Thoracic aorta (tissue), 2 donors: ENCODE measurements at regions not wholly inside any gene's neighbourhood (a gene's known extent, or its start where the extent isn't known, plus 50 kb on each side); places are given as distances from the start of the nearest gene placed in this dataset.

ENCODE experiments used
- ATAC-seq: fragments of 150-250 bp; one replicate; pipeline ENCODE4 v1.8.0; 2017; ENCODE audit warnings: low read depth; ENCODE audit not compliant: insufficient number of reproducible peaks, low FRiP score
- DNase-seq: peaks from one replicate; pipeline ENCODE4 v3.0.0-alpha.2; 2020; ENCODE audit warnings: low spot score
- H3K27ac ChIP-seq, 2 donors: fragments of 200-600 bp; sonication (generic); 1 replicate in 1 of 2; 2 replicates in 1 of 2; pipeline ENCODE4 v1.5.1; 2016; ENCODE audit warnings: mild to moderate bottlenecking in 2 of 2, moderate library complexity in 2 of 2
- H3K27me3 ChIP-seq: fragments of 200-600 bp; sonication (generic); replicated peaks from 2 replicates; pipeline ENCODE4 v1.6.0; 2016; ENCODE audit warnings: mild to moderate bottlenecking; ENCODE audit not compliant: insufficient read depth
- H3K36me3 ChIP-seq: fragments of 200-600 bp; sonication (generic); one replicate; pipeline ENCODE4 v1.5.1; 2016
- H3K4me1 ChIP-seq, 2 donors: fragments of 200-600 bp; sonication (generic); 1 replicate in 1 of 2; 2 replicates in 1 of 2; pipeline versions ENCODE4 v1.5.1 to v1.6.0; 2016; ENCODE audit warnings: low read depth in 2 of 2, mild to moderate bottlenecking in 1 of 2; ENCODE audit not compliant: control insufficient read depth in 1 of 2
- H3K4me3 ChIP-seq: fragments of 200-600 bp; sonication (generic); 2 replicates; pipeline ENCODE4 v1.5.1; 2016; ENCODE audit warnings: mild to moderate bottlenecking
- H3K9me3 ChIP-seq: fragments of 200-600 bp; sonication (generic); 2 replicates; pipeline ENCODE4 v1.5.1; 2016
- TF ChIP-seq, protein P1 (sequence below): fragments of 200-600 bp; sonication (generic); IDR thresholded peaks from one replicate; pipeline ENCODE4 v1.5.1; 2019; ENCODE audit warnings: antibody characterized with exemption

DNA sequence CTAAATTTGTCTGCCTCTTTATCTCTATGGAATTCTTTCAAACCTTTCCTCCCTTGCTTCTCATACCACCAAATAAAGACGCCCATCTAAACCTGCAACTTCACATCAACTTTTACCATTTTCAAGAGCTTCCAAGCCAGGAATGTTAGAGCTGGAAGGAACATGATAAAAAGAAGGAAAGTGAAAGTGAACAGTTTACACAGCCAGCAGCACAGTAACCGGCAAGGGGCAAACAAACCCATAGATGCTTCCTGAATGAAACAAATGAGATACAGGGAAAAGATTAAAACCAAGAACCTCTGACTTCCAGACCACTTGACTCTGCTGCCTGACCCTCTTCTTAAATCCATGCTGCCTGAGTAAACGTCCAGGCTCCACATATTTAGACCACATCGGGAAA, 231.1 kb upstream of the CA10 start:
- peaks cover 0 to 4% of the 10 kb centered on the region in 2 donors for H3K4me1 ChIP-seq
- peak overlapping the region; percentile 59 for H3K4me3 ChIP-seq
- H3K36me3 ChIP-seq: no peaks in the 10 kb centered on the region
- ATAC-seq (no peak), DNase-seq (no peak)
- no peaks in the 10 kb centered on the region for H3K27me3 ChIP-seq
- H3K27ac ChIP-seq: no peak overlapping the region
- TF ChIP-seq, protein P1, sequence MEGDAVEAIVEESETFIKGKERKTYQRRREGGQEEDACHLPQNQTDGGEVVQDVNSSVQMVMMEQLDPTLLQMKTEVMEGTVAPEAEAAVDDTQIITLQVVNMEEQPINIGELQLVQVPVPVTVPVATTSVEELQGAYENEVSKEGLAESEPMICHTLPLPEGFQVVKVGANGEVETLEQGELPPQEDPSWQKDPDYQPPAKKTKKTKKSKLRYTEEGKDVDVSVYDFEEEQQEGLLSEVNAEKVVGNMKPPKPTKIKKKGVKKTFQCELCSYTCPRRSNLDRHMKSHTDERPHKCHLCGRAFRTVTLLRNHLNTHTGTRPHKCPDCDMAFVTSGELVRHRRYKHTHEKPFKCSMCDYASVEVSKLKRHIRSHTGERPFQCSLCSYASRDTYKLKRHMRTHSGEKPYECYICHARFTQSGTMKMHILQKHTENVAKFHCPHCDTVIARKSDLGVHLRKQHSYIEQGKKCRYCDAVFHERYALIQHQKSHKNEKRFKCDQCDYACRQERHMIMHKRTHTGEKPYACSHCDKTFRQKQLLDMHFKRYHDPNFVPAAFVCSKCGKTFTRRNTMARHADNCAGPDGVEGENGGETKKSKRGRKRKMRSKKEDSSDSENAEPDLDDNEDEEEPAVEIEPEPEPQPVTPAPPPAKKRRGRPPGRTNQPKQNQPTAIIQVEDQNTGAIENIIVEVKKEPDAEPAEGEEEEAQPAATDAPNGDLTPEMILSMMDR: no peak
- no peaks in the 10 kb centered on the region for H3K9me3 ChIP-seq

DNA sequence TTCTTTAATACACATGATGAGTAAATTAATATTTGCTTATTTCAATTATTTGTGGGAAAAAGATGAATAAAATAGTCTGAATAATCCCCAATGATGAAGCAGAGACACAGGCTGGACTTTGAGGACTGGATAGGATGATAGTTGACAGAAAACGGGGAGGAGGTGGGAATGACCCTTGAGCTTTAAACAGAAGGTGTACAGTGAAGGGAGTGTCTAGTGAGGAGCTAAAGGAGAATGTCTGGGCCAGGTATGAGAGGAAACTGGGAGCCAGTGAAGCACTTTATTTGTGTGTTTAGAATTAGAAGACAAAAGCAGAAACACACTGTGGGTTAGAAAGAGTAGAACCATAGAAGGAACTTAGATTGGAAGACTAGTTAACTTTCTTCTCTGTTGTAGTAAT, 230.4 kb upstream of the CA10 start:
- TF ChIP-seq, protein P1: no peak
- Histone ChIP-seq H3K4me3 (no peak overlapping the region), H3K4me1 (peaks cover 0 to 4% of the 10 kb centered on the region in 2 donors), H3K27me3 (no peaks in the 10 kb centered on the region), H3K27ac (no peak overlapping the region), H3K9me3 (no peaks in the 10 kb centered on the region), H3K36me3 (no peaks in the 10 kb centered on the region)
- DNase-seq: no peak
- ATAC-seq: no peak

DNA sequence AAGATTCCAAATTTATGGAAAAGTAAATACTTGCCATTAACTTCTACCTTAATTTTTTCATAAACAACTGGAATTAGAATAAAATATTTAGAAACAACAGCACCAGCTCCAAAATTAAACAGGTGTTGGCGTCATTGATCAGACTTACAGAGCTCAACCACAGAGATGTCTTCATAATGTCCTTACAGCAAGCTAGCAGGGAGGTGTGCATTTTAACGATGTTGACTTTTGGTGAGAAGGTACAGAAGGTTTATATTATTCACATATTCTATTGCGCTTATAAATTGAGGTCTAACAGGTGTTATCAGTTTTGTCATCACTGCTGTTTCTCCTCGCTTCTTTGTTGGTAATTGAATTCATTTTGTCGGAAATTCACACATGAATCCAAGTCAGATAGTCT, 226.2 kb upstream of the CA10 start:
- TF ChIP-seq, protein P1: no peak
- H3K4me1 ChIP-seq: no peaks in the 10 kb centered on the region
- ATAC-seq (no peak), DNase-seq (no peak)
- H3K27me3 ChIP-seq: no peaks in the 10 kb centered on the region
- H3K36me3 ChIP-seq: no peaks in the 10 kb centered on the region
- no peaks in the 10 kb centered on the region for H3K9me3 ChIP-seq
- no peak overlapping the region for H3K27ac ChIP-seq
- H3K4me3 ChIP-seq: no peak overlapping the region

DNA sequence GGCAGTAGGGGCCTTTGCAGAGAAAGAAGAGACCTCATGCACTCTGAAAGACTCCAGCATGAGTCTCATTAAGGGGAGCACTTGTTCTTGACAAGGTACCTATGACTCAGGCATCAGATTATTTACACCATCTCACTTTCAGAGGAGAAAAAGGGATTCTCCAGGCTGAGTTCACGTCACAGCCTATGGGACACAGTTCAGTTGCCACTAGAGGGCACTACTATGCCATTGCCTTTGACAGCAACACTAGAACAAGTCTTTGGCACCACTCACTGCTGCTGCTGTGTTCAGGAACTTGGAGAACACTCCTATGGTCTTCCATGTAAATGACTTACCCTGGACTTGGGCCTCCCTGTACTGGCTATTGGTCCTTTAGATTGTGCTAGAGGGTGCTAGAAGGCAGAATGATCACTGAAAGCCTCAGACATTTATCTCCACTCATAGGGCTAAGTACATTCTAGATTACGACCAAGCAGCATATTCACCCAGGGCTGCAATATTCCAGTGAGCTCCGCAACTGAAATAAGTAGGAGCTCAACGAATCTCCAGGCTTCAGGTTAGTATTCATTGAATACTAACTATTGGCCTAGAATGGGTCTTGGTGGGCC, 225.1 kb upstream of the CA10 start:
- DNase-seq (no peak), ATAC-seq (no peak)
- H3K27me3 ChIP-seq: no peaks in the 10 kb centered on the region
- H3K9me3 ChIP-seq: no peaks in the 10 kb centered on the region
- TF ChIP-seq, protein P1: peak; percentile 54
- H3K36me3 ChIP-seq: no peaks in the 10 kb centered on the region
- H3K4me1 ChIP-seq: no peaks in the 10 kb centered on the region
- no peak overlapping the region for H3K27ac ChIP-seq
- H3K4me3 ChIP-seq: no peak overlapping the region

DNA sequence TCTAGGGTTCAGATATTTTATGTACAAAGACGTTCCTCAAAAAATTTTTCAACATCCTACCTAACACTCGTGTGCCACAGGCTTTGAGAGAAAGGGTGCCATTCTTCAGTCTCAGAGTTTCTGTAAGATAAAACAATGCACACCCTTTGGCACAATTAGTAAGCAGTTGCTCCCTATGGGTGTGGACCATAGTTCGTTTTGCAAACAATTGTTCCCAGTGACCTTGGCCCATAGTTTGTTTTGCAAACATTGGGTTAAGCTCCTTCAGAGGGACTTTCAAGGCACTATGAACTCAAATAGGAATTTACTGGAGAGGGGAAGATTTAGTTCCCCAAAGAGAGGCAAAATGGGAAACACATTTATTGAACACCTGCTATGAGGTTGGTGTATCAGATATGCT, 220.3 kb upstream of the CA10 start:
- H3K4me1 ChIP-seq: no peaks in the 10 kb centered on the region
- TF ChIP-seq, protein P1: no peak
- no peaks in the 10 kb centered on the region for H3K36me3 ChIP-seq
- ATAC-seq (no peak), DNase-seq (no peak)
- no peaks in the 10 kb centered on the region for H3K27me3 ChIP-seq
- H3K27ac ChIP-seq: no peak overlapping the region
- no peaks in the 10 kb centered on the region for H3K9me3 ChIP-seq
- H3K4me3 ChIP-seq: no peak overlapping the region
